Mesothelial cell of epicardium (in vitro differentiated cells): ENCODE measurements at regions not wholly inside any gene's neighbourhood (a gene's known extent, or its start where the extent isn't known, plus 50 kb on each side); places are given as distances from the start of the nearest gene placed in this dataset.

Experiments
- DNase-seq, 2 experiments: peaks; one replicate each; pipeline ENCODE4 v3.0.0; 2021; ENCODE audit warnings: low spot score in 2 of 2; ENCODE audit not compliant: unreplicated experiment in 2 of 2
- H3K27ac Mint-ChIP-seq: 2 replicates; pipeline ENCODE4 v1.8.0; 2021; ENCODE audit warnings: mixed read lengths
- H3K27me3 Mint-ChIP-seq: 2 replicates; pipeline ENCODE4 v1.8.0; 2021; ENCODE audit warnings: low read depth, mixed read lengths
- H3K36me3 Mint-ChIP-seq: 2 replicates; pipeline ENCODE4 v1.8.0; 2021; ENCODE audit warnings: mixed read lengths
- H3K4me1 Mint-ChIP-seq: 2 replicates; pipeline ENCODE4 v1.8.0; 2021; ENCODE audit warnings: mixed read lengths
- H3K4me3 Mint-ChIP-seq: 2 replicates; pipeline ENCODE4 v1.8.0; 2021; ENCODE audit warnings: mild to moderate bottlenecking, moderate library complexity, mixed read lengths
- H3K9me3 Mint-ChIP-seq: 2 replicates; pipeline ENCODE4 v1.8.0; 2021; ENCODE audit warnings: mixed read lengths
- TF ChIP-seq, protein P1 (sequence below): fragments of 200-600 bp; sonication (generic); IDR thresholded peaks from one replicate; pipeline ENCODE4 v1.5.0; 2021; ENCODE audit warnings: antibody characterized with exemption; ENCODE audit not compliant: unreplicated experiment

GRCh38 chr10:133035952-133036351 lies 51.8 kb upstream of the ADGRA1 start:
- no peak for DNase-seq
- TF ChIP-seq, protein P1, sequence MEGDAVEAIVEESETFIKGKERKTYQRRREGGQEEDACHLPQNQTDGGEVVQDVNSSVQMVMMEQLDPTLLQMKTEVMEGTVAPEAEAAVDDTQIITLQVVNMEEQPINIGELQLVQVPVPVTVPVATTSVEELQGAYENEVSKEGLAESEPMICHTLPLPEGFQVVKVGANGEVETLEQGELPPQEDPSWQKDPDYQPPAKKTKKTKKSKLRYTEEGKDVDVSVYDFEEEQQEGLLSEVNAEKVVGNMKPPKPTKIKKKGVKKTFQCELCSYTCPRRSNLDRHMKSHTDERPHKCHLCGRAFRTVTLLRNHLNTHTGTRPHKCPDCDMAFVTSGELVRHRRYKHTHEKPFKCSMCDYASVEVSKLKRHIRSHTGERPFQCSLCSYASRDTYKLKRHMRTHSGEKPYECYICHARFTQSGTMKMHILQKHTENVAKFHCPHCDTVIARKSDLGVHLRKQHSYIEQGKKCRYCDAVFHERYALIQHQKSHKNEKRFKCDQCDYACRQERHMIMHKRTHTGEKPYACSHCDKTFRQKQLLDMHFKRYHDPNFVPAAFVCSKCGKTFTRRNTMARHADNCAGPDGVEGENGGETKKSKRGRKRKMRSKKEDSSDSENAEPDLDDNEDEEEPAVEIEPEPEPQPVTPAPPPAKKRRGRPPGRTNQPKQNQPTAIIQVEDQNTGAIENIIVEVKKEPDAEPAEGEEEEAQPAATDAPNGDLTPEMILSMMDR, result no peak
- Mint-ChIP-seq H3K27me3 (peaks cover 47% of the 10 kb centered on the region), H3K4me1 (peaks cover 8% of the 10 kb centered on the region), H3K36me3 (no peaks in the 10 kb centered on the region), H3K4me3 (no peak overlapping the region), H3K27ac (no peak overlapping the region), H3K9me3 (no peaks in the 10 kb centered on the region)

GRCh38 chr10:133034762-133035161 lies 53.0 kb upstream of the ADGRA1 start:
- Mint-ChIP-seq H3K27ac (no peak overlapping the region), H3K9me3 (no peaks in the 10 kb centered on the region), H3K4me1 (peaks cover 14% of the 10 kb centered on the region), H3K27me3 (peaks cover 50% of the 10 kb centered on the region), H3K36me3 (no peaks in the 10 kb centered on the region), H3K4me3 (no peak overlapping the region)
- TF ChIP-seq, protein P1, result no peak
- DNase-seq, result no peak

GRCh38 chr10:133034092-133034491 lies 53.6 kb upstream of the ADGRA1 start:
- Mint-ChIP-seq H3K36me3 (no peaks in the 10 kb centered on the region), H3K4me3 (no peak overlapping the region), H3K27me3 (peaks cover 54% of the 10 kb centered on the region), H3K9me3 (no peaks in the 10 kb centered on the region), H3K4me1 (peaks cover 14% of the 10 kb centered on the region), H3K27ac (no peak overlapping the region)
- TF ChIP-seq, protein P1, result no peak
- no peak for DNase-seq

GRCh38 chr10:133033742-133034048 lies 54.0 kb upstream of the ADGRA1 start:
- no peaks in the 10 kb centered on the region for H3K9me3 Mint-ChIP-seq
- H3K27me3 Mint-ChIP-seq, result peaks cover 58% of the 10 kb centered on the region
- DNase-seq, result no peak
- TF ChIP-seq, protein P1, result no peak
- H3K4me3 Mint-ChIP-seq, result no peak overlapping the region
- no peaks in the 10 kb centered on the region for H3K36me3 Mint-ChIP-seq
- no peak overlapping the region for H3K27ac Mint-ChIP-seq
- H3K4me1 Mint-ChIP-seq, result peaks cover 14% of the 10 kb centered on the region

GRCh38 chr10:133032976-133033741 lies 54.6 kb upstream of the ADGRA1 start:
- Mint-ChIP-seq H3K9me3 (no peaks in the 10 kb centered on the region), H3K36me3 (no peaks in the 10 kb centered on the region), H3K4me1 (peaks cover 14% of the 10 kb centered on the region), H3K27ac (no peak overlapping the region), H3K4me3 (no peak overlapping the region), H3K27me3 (peaks cover 57% of the 10 kb centered on the region)
- no peak for DNase-seq
- TF ChIP-seq, protein P1, result no peak
